Suprapubic skin (tissue), 4 donors: ENCODE measurements at regions not wholly inside any gene's neighbourhood (a gene's known extent, or its start where the extent isn't known, plus 50 kb on each side); places are given as distances from the start of the nearest gene placed in this dataset.

Experiments
- DNase-seq, 2 donors: peaks; one replicate each; pipeline ENCODE4 v3.0.0-alpha.2; 2019; ENCODE audit warnings: low spot score in 2 of 2
- H3K27ac ChIP-seq: fragments of 200-600 bp; sonication (generic); one replicate; pipeline ENCODE4 v1.5.1; 2019
- H3K27me3 ChIP-seq: fragments of 200-600 bp; sonication (generic); one replicate; pipeline ENCODE4 v1.5.1; 2019
- H3K36me3 ChIP-seq: fragments of 200-600 bp; sonication (generic); one replicate; pipeline ENCODE4 v1.5.1; 2019
- H3K4me1 ChIP-seq: fragments of 200-600 bp; sonication (generic); one replicate; pipeline ENCODE4 v1.5.1; 2019
- H3K4me3 ChIP-seq: fragments of 200-600 bp; sonication (generic); one replicate; pipeline ENCODE4 v1.5.1; 2019; ENCODE audit warnings: mild to moderate bottlenecking
- H3K9me3 ChIP-seq: fragments of 200-600 bp; sonication (generic); one replicate; pipeline ENCODE4 v1.5.1; 2019
- CTCF ChIP-seq, 2 donors: fragments of 200-600 bp in 1 of 2; fragments of 450-650 bp in 1 of 2; sonication (generic) in 1 of 2; IDR thresholded peaks; one replicate each; pipeline ENCODE4 v1.5.1; 2016 to 2019; ENCODE audit warnings: antibody characterized with exemption in 2 of 2, mild to moderate bottlenecking in 1 of 2, moderate library complexity in 1 of 2
- EP300 ChIP-seq: sonication (generic); formaldehyde crosslinking; IDR thresholded peaks from one replicate; pipeline ENCODE4 v1.6.1; 2017; ENCODE audit warnings: antibody characterized with exemption
- POLR2A ChIP-seq, 2 donors: fragments of 450-650 bp; IDR thresholded peaks; one replicate each; pipeline ENCODE4 v1.6.1; 2017; ENCODE audit warnings: antibody characterized with exemption in 2 of 2, mild to moderate bottlenecking in 2 of 2, moderate library complexity in 2 of 2
- POLR2AphosphoS5 ChIP-seq, 3 donors: sonication (generic); formaldehyde crosslinking; IDR thresholded peaks; one replicate each; pipeline ENCODE4 v1.6.1; 2017; ENCODE audit warnings: antibody characterized with exemption in 3 of 3
- WGBS: methylation state at CpG from one replicate; pipeline ENCODE4 v1.1.5; 2018; 5-methylcytosine and 5-hydroxymethylcytosine counted together

GRCh38 chr18:64949885-64950284 lies 800.9 kb upstream of the CDH7 start:
- H3K4me3 ChIP-seq: no peak overlapping the region
- 92% methylated on average over 4 of the region's 4 CpGs for WGBS
- DNase-seq: no peak
- TF ChIP-seq POLR2AphosphoS5 (IDR thresholded peaks at IDR 0.05) (no peak), EP300 (no peak), POLR2A (IDR thresholded peaks at IDR 0.05) (no peak), CTCF (IDR thresholded peaks at IDR 0.05) (no peak)
- peaks cover 3% of the 10 kb centered on the region for H3K9me3 ChIP-seq
- H3K36me3 ChIP-seq: no peaks in the 10 kb centered on the region
- H3K27ac ChIP-seq: no peak overlapping the region
- no peaks in the 10 kb centered on the region for H3K27me3 ChIP-seq
- no peaks in the 10 kb centered on the region for H3K4me1 ChIP-seq

- Histone ChIP-seq H3K36me3 (no peaks in the 10 kb centered on the region), H3K4me1 (no peaks in the 10 kb centered on the region), H3K9me3 (no peaks in the 10 kb centered on the region), H3K4me3 (no peak overlapping the region), H3K27ac (no peak overlapping the region), H3K27me3 (no peaks in the 10 kb centered on the region)
- WGBS: 92% methylated on average over 1 of the region's 1 CpG
- no peak for TF ChIP-seq POLR2AphosphoS5 (IDR thresholded peaks at IDR 0.05)
- no peak for TF ChIP-seq EP300
- TF ChIP-seq CTCF (IDR thresholded peaks at IDR 0.05): no peak
- no peak for TF ChIP-seq POLR2A (IDR thresholded peaks at IDR 0.05)
- DNase-seq: no peak
Measured at GRCh38 chr18:64936671-64937070, 787.8 kb upstream of the LINC00305 start.

- TF ChIP-seq CTCF (IDR thresholded peaks at IDR 0.05): no peak
- TF ChIP-seq EP300: no peak
- no peak for TF ChIP-seq POLR2A (IDR thresholded peaks at IDR 0.05)
- TF ChIP-seq POLR2AphosphoS5 (IDR thresholded peaks at IDR 0.05): no peak
- H3K9me3 ChIP-seq: no peaks in the 10 kb centered on the region
- DNase-seq: no peak
- H3K27me3 ChIP-seq: no peaks in the 10 kb centered on the region
- no peaks in the 10 kb centered on the region for H3K4me1 ChIP-seq
- WGBS: 57% methylated on average over 5 of the region's 5 CpGs
- H3K36me3 ChIP-seq: no peaks in the 10 kb centered on the region
- no peak overlapping the region for H3K27ac ChIP-seq
- H3K4me3 ChIP-seq: no peak overlapping the region
Measured at GRCh38 chr18:64929036-64929435, 780.1 kb upstream of the LINC00305 start.

GRCh38 chr18:64919971-64920570 lies 771.2 kb upstream of the LINC00305 start:
- DNase-seq: no peak
- no peak overlapping the region for H3K4me3 ChIP-seq
- no peaks in the 10 kb centered on the region for H3K36me3 ChIP-seq
- H3K27ac ChIP-seq: no peak overlapping the region
- WGBS: 50% methylated on average over 1 of the region's 1 CpG
- no peaks in the 10 kb centered on the region for H3K4me1 ChIP-seq
- H3K27me3 ChIP-seq: no peaks in the 10 kb centered on the region
- TF ChIP-seq EP300 (no peak), POLR2A (IDR thresholded peaks at IDR 0.05) (no peak), POLR2AphosphoS5 (IDR thresholded peaks at IDR 0.05) (no peak), CTCF (IDR thresholded peaks at IDR 0.05) (no peak)
- H3K9me3 ChIP-seq: no peaks in the 10 kb centered on the region

- Histone ChIP-seq H3K27ac (no peak overlapping the region), H3K4me1 (no peaks in the 10 kb centered on the region), H3K4me3 (no peak overlapping the region), H3K36me3 (no peaks in the 10 kb centered on the region), H3K9me3 (no peaks in the 10 kb centered on the region), H3K27me3 (no peaks in the 10 kb centered on the region)
- 91% methylated on average over 3 of the region's 3 CpGs for WGBS
- no peak for DNase-seq
- TF ChIP-seq POLR2A (IDR thresholded peaks at IDR 0.05) (no peak), EP300 (no peak), POLR2AphosphoS5 (IDR thresholded peaks at IDR 0.05) (no peak), CTCF (IDR thresholded peaks at IDR 0.05) (no peak)
Measured at GRCh38 chr18:64918851-64919250, 770.0 kb upstream of the LINC00305 start.
